A549 (cell line): ENCODE measurements at regions not wholly inside any gene's neighbourhood (a gene's known extent, or its start where the extent isn't known, plus 50 kb on each side); places are given as distances from the start of the nearest gene placed in this dataset.
"Not testable (repeated sequence)": the region's sequence is repeated elsewhere in the genome, so short reads cannot be mapped to it uniquely, and the experiment has no call there.

Source experiments
- ATAC-seq, 2 experiments: fragments of 200-7000 bp in 1 of 2; fragments of >200 bp in 1 of 2; cut with Nextera tagmentation in 1 of 2; cut with Tn5 transposase in 1 of 2; 3 replicates each; pipeline versions ENCODE4 v1.8.0 to v1.9.1; 2018 to 2020; ENCODE audit warnings: mild to moderate bottlenecking in 1 of 2, moderate library complexity in 1 of 2
- CTCF ChIA-PET: fragments of 300-600 bp; sonication (Branson Sonifier 250); formaldehyde crosslinking; extraction: SDS; loops from one replicate; lab custom pipeline; 2021; ENCODE audit warnings: antibody characterized with exemption, inconsistent platforms; lab: Yijun Ruan, JAX
- POLR2A ChIA-PET: fragments of 350-600 bp; formaldehyde crosslinking; extraction: SDS; loops from one replicate; lab custom pipeline; 2021; ENCODE audit warnings: antibody characterized with exemption, inconsistent platforms; lab: Yijun Ruan, JAX
- DNase-seq, 2 experiments: peaks; one replicate each; pipeline versions ENCODE4 v3.0.0 to v3.0.0-alpha.2; 2011 to 2016; ENCODE audit warnings: low read depth in 1 of 2, low spot score in 1 of 2
- FAIRE-seq: peaks from 2 replicates; lab custom pipeline; 2011; peaks lifted over from hg19 to GRCh38; lab: Jason Lieb, UNC
- H3K27ac ChIP-seq, 2 experiments: fragments of >200 bp; sonication (Bioruptor Twin); formaldehyde crosslinking; 3 replicates each; pipeline ENCODE4 v1.5.1; 2016 to 2017
- H3K4me1 ChIP-seq: fragments of >200 bp; sonication (Bioruptor Twin); formaldehyde crosslinking; 3 replicates; pipeline ENCODE4 v1.6.1; 2016
- H3K4me2 ChIP-seq: fragments of >200 bp; sonication (Bioruptor Twin); formaldehyde crosslinking; 3 replicates; pipeline ENCODE4 v1.6.1; 2016
- H3K4me3 ChIP-seq: fragments of >200 bp; sonication (Bioruptor Twin); formaldehyde crosslinking; 3 replicates; pipeline ENCODE4 v1.5.1; 2016
- H3K9me3 ChIP-seq: fragments of >200 bp; sonication (Bioruptor Twin); formaldehyde crosslinking; 3 replicates; pipeline ENCODE4 v1.6.1; 2016
- ATOH8 ChIP-seq: fragments of 250-450 bp; sonication (Bioruptor Pico); IDR thresholded peaks from 2 replicates; pipeline ENCODE4 v1.5.0; 2020; ENCODE audit warnings: low read depth, mild to moderate bottlenecking, moderate library complexity
- EHMT2 ChIP-seq: fragments of 200-600 bp; sonication (generic); IDR thresholded peaks from 2 replicates; pipeline ENCODE4 v1.6.1; 2016; ENCODE audit warnings: antibody characterized with exemption, low read depth, mild to moderate bottlenecking, moderate library complexity
- FOSL2 ChIP-seq, 2 experiments: fragments of 450-650 bp in 1 of 2; fragments of >200 bp in 1 of 2; sonication (Bioruptor Twin) in 1 of 2; formaldehyde crosslinking; IDR thresholded peaks; 2 replicates each; pipeline versions ENCODE4 v1.5.0 to v1.6.1; 2016 to 2020; ENCODE audit warnings: mild to moderate bottlenecking in 1 of 2, moderate library complexity in 1 of 2
- FOXS1 ChIP-seq: fragments of 250-450 bp; sonication (Bioruptor Pico); IDR thresholded peaks from 2 replicates; pipeline ENCODE4 v1.5.0; 2020; ENCODE audit warnings: mild to moderate bottlenecking, moderate library complexity
- HEYL ChIP-seq: fragments of 250-450 bp; sonication (Bioruptor Pico); IDR thresholded peaks from 2 replicates; pipeline ENCODE4 v1.8.0; 2021; ENCODE audit warnings: mild to moderate bottlenecking, moderate library complexity
- HOXB5 ChIP-seq: fragments of 250-450 bp; sonication (Bioruptor Pico); IDR thresholded peaks from 2 replicates; pipeline ENCODE4 v1.5.0; 2020; ENCODE audit warnings: mild to moderate bottlenecking, moderate library complexity
- MAFK ChIP-seq: fragments of 450-650 bp; IDR thresholded peaks from 2 replicates; pipeline ENCODE4 v1.6.1; 2014; ENCODE audit not compliant: partially characterized antibody
- MYC ChIP-seq: IDR thresholded peaks from 2 replicates; pipeline ENCODE4 v1.6.1; 2012; ENCODE audit warnings: mild to moderate bottlenecking, inconsistent platforms, low read length, improper control_type of control experiment, borderline replicate concordance
- NFE2L2 ChIP-seq: fragments of 150-350 bp; conservative IDR thresholded peaks from 2 replicates; pipeline ENCODE4 v1.6.1; 2014; ENCODE audit warnings: low read length
- NPAS2 ChIP-seq: fragments of 250-450 bp; sonication (Bioruptor Pico); IDR thresholded peaks from 2 replicates; pipeline ENCODE4 v1.8.0; 2022; ENCODE audit warnings: mild to moderate bottlenecking, moderate library complexity, borderline replicate concordance
- POLR2AphosphoS2 ChIP-seq: conservative IDR thresholded peaks from 2 replicates; pipeline ENCODE4 v1.6.1; 2012; ENCODE audit warnings: low read length, improper control_type of control experiment, inconsistent platforms
- RAD21 ChIP-seq, 2 experiments: fragments of >200 bp in 1 of 2; sonication (Bioruptor Twin) in 1 of 2; formaldehyde crosslinking in 1 of 2; IDR thresholded peaks in 1 of 2; conservative IDR thresholded peaks in 1 of 2; 2 replicates in 1 of 2; 3 replicates in 1 of 2; pipeline ENCODE4 v1.6.1; 2012 to 2018; ENCODE audit warnings: inconsistent platforms in 1 of 2
- ZFP36 ChIP-seq: fragments of 450-650 bp; IDR thresholded peaks from 2 replicates; pipeline ENCODE4 v1.6.1; 2014; ENCODE audit warnings: borderline replicate concordance; ENCODE audit not compliant: partially characterized antibody
- ZNF302 ChIP-seq: fragments of 250-450 bp; sonication (Bioruptor Pico); IDR thresholded peaks from 2 replicates; pipeline ENCODE4 v1.9.0; 2021; ENCODE audit warnings: inconsistent platforms, mild to moderate bottlenecking, moderate library complexity
- WGBS: methylation state at CpG from one replicate; pipeline ENCODE4 v1.1.6; 2017; ENCODE audit errors: missing lambda C conversion rate; 5-methylcytosine and 5-hydroxymethylcytosine counted together
- TF ChIP-seq, protein P1 (sequence below): IDR thresholded peaks from 2 replicates; pipeline ENCODE4 v1.6.1; 2012
- TF ChIP-seq, protein P2 (sequence below): IDR thresholded peaks from 2 replicates; pipeline ENCODE4 v1.6.1; 2012; ENCODE audit warnings: low read depth, borderline replicate concordance

GRCh38 chr6:78746457-78746856, 120.9 kb upstream of the IRAK1BP1 start:
- no peak for FAIRE-seq
- ATAC-seq = no peak
- H3K4me1 ChIP-seq = no peaks in the 10 kb centered on the region
- TF ChIP-seq FOSL2 (IDR thresholded peaks at IDR 0.05) (no peak), FOSL2 (CRISPR knock-in tag; IDR thresholded peaks at IDR 0.05) (no peak), NFE2L2 (peak; percentile 72), POLR2AphosphoS2 (no peak), MAFK (peak; percentile 81)
- H3K27ac ChIP-seq = no peak overlapping the region
- H3K9me3 ChIP-seq = peaks cover 3% of the 10 kb centered on the region; the same call in 1 of the 3 replicates
- ChIA-PET POLR2A (no interaction called here), CTCF (no interaction called here)
- no peak overlapping the region for H3K4me3 ChIP-seq
- no peak for DNase-seq
- 72% methylated on average over 2 of the region's 2 CpGs for WGBS
- no peak overlapping the region for H3K4me2 ChIP-seq

GRCh38 chr6:78749326-78749725, 118.0 kb upstream of the IRAK1BP1 start:
- H3K9me3 ChIP-seq = peaks cover 3% of the 10 kb centered on the region; the same call in 1 of the 3 replicates
- no peak for DNase-seq
- CTCF ChIA-PET = no interaction called here
- ATAC-seq = no peak
- POLR2A ChIA-PET = no interaction called here
- FAIRE-seq = no peak
- H3K4me3 ChIP-seq = no peak overlapping the region
- no peak overlapping the region for H3K4me2 ChIP-seq
- TF ChIP-seq HOXB5 (no peak), NPAS2 (CRISPR knock-in tag) (no peak), HEYL (CRISPR knock-in tag) (no peak), FOXS1 (CRISPR knock-in tag) (no peak), EHMT2 (no peak), ZFP36 (no peak)
- TF ChIP-seq, protein P1, sequence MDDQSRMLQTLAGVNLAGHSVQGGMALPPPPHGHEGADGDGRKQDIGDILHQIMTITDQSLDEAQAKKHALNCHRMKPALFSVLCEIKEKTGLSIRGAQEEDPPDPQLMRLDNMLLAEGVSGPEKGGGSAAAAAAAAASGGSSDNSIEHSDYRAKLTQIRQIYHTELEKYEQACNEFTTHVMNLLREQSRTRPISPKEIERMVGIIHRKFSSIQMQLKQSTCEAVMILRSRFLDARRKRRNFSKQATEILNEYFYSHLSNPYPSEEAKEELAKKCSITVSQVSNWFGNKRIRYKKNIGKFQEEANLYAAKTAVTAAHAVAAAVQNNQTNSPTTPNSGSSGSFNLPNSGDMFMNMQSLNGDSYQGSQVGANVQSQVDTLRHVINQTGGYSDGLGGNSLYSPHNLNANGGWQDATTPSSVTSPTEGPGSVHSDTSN = no peak
- TF ChIP-seq, protein P2, sequence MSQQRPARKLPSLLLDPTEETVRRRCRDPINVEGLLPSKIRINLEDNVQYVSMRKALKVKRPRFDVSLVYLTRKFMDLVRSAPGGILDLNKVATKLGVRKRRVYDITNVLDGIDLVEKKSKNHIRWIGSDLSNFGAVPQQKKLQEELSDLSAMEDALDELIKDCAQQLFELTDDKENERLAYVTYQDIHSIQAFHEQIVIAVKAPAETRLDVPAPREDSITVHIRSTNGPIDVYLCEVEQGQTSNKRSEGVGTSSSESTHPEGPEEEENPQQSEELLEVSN = no peak
- no peak overlapping the region for H3K27ac ChIP-seq
- no peaks in the 10 kb centered on the region for H3K4me1 ChIP-seq

GRCh38 chr6:78758297-78758798, 109.0 kb upstream of the IRAK1BP1 start:
- not testable (repeated sequence) for ATAC-seq, H3K4me1 ChIP-seq

GRCh38 chr6:78768271-78768670, 99.1 kb upstream of the IRAK1BP1 start:
- DNase-seq (no peak), ATAC-seq (no peak), FAIRE-seq (no peak)
- Histone ChIP-seq H3K4me2 (no peak overlapping the region), H3K9me3 (no peaks in the 10 kb centered on the region), H3K4me1 (no peaks in the 10 kb centered on the region), H3K4me3 (no peak overlapping the region), H3K27ac (no peak overlapping the region)
- TF ChIP-seq NFE2L2 (no peak), HEYL (CRISPR knock-in tag) (no peak), MAFK (no peak), MYC (no peak)
- ChIA-PET CTCF (no interaction called here), POLR2A (no interaction called here)

More at GRCh38 chr6:78758297-78758798, 109.0 kb upstream of the IRAK1BP1 start:
- POLR2A ChIA-PET, CTCF ChIA-PET, H3K9me3 ChIP-seq, H3K27ac ChIP-seq, H3K4me2 ChIP-seq, FAIRE-seq, DNase-seq, H3K4me3 ChIP-seq: not testable (repeated sequence)
- 67% methylated on average over 11 of the region's 13 CpGs for WGBS

DNA sequence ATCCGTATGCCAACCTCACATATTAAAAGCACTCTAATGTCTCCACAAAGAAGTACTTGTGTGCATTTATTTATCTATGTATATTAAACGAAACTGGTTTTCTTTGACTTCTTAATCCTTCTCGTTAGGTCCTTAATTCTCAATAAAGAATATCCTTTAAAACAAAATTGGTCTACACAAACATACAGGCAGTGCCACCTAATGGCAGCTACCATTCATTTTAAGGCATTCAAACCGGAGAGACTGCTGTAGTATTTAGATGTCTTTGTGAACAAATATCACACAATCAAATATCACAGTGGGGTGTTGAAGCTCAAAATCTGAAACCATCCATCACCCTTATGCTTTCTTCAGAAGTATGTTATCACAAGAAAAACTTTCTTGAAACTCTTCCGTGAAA, 96.6 kb upstream of the IRAK1BP1 start:
- WGBS = 45% methylated on average over 5 of the region's 5 CpGs
- H3K4me3 ChIP-seq = no peak overlapping the region
- H3K4me1 ChIP-seq = no peaks in the 10 kb centered on the region
- FAIRE-seq = no peak
- CTCF ChIA-PET = no interaction called here
- ATAC-seq = no peak
- no peak overlapping the region for H3K27ac ChIP-seq
- DNase-seq = no peak
- POLR2A ChIA-PET = no interaction called here
- no peaks in the 10 kb centered on the region for H3K9me3 ChIP-seq
- no peak for TF ChIP-seq ZNF302
- TF ChIP-seq RAD21 (conservative IDR thresholded peaks at IDR 0.05 in 1 of 2, IDR thresholded peaks at IDR 0.05 in 1 of 2) = peak in 1 of 2 experiments; percentile 25; a peak in 2 of 5 replicates
- TF ChIP-seq ATOH8 (CRISPR knock-in tag) = no peak
- no peak overlapping the region for H3K4me2 ChIP-seq
